ENCODE measurements at regions not wholly inside any gene's neighbourhood (a gene's known extent, or its start where the extent isn't known, plus 50 kb on each side); places are given as distances from the start of the nearest gene placed in this dataset.
"Not testable (repeated sequence)": the region's sequence is repeated elsewhere in the genome, so short reads cannot be mapped to it uniquely, and the experiment has no call there.

GRCh38 chr4:64727391-64727790, 318.1 kb upstream of the TECRL start:
- peak; percentile 81 for DNase-seq (ENCODE audit: low spot score)

GRCh38 chr4:64724689-64725088, 315.4 kb upstream of the TECRL start:
- no peak for DNase-seq (ENCODE audit: low spot score)

- no peak for DNase-seq (ENCODE audit: low spot score)
These were observed 311.9 kb upstream of the TECRL start for GRCh38 chr4:64721106-64721505.

- DNase-seq (ENCODE audit: low spot score), result peak; percentile 80
These were observed 308.8 kb upstream of the TECRL start for GRCh38 chr4:64718091-64718490.

- DNase-seq (ENCODE audit: low spot score), result no peak
These were observed 306.5 kb upstream of the TECRL start for GRCh38 chr4:64715741-64716140.

GRCh38 chr4:64713256-64713840, 304.1 kb upstream of the TECRL start:
- DNase-seq (ENCODE audit: low spot score), result no peak

- DNase-seq (ENCODE audit: low spot score), result no peak
These were observed 303.3 kb upstream of the TECRL start for GRCh38 chr4:64712590-64712989.

- no peak for DNase-seq (ENCODE audit: low spot score)
These were observed 296.7 kb upstream of the TECRL start for GRCh38 chr4:64705989-64706388.

GRCh38 chr4:64698171-64698570, 288.9 kb upstream of the TECRL start:
- DNase-seq (ENCODE audit: low spot score), result no peak

GRCh38 chr4:64682946-64683345, 273.7 kb upstream of the TECRL start:
- DNase-seq (ENCODE audit: low spot score), result no peak

- no peak for DNase-seq (ENCODE audit: low spot score)
These were observed 273.2 kb upstream of the TECRL start for GRCh38 chr4:64682481-64682880.

- not testable (repeated sequence) for DNase-seq (ENCODE audit: low spot score)
These were observed 263.9 kb upstream of the TECRL start for GRCh38 chr4:64673121-64673520.

GRCh38 chr4:64670647-64671046, 261.4 kb upstream of the TECRL start:
- DNase-seq (ENCODE audit: low spot score), result no peak

GRCh38 chr4:64643841-64644240, 234.6 kb upstream of the TECRL start:
- DNase-seq (ENCODE audit: low spot score), result no peak

- no peak for DNase-seq (ENCODE audit: low spot score)
These were observed 233.7 kb upstream of the TECRL start for GRCh38 chr4:64642936-64643335.

- not testable (repeated sequence) for DNase-seq (ENCODE audit: low spot score)
These were observed 231.2 kb upstream of the TECRL start for GRCh38 chr4:64640402-64640801.

GRCh38 chr4:64625438-64625837, 216.2 kb upstream of the TECRL start:
- no peak for DNase-seq (ENCODE audit: low spot score)

- peak; percentile 16 for DNase-seq (ENCODE audit: low spot score)
These were observed 208.6 kb upstream of the TECRL start for GRCh38 chr4:64617800-64618199.

- no peak for DNase-seq (ENCODE audit: low spot score)
These were observed 205.0 kb upstream of the TECRL start for GRCh38 chr4:64614276-64614675.

GRCh38 chr4:64613046-64613445, 203.8 kb upstream of the TECRL start:
- DNase-seq (ENCODE audit: low spot score), result no peak

- DNase-seq (ENCODE audit: low spot score), result no peak
These were observed 188.8 kb upstream of the TECRL start for GRCh38 chr4:64598066-64598465.

- no peak for DNase-seq (ENCODE audit: low spot score)
These were observed 185.5 kb upstream of the TECRL start for GRCh38 chr4:64594723-64595122.

GRCh38 chr4:64588507-64588906, 179.3 kb upstream of the TECRL start:
- no peak for DNase-seq (ENCODE audit: low spot score)

GRCh38 chr4:64584981-64585557, 175.8 kb upstream of the TECRL start:
- DNase-seq (ENCODE audit: low spot score), result peak; percentile 41
